HepG2 (cell line): ENCODE measurements at regions not wholly inside any gene's neighbourhood (a gene's known extent, or its start where the extent isn't known, plus 50 kb on each side); places are given as distances from the start of the nearest gene placed in this dataset.

Experiments used
- ATAC-seq: fragments of 200-7000 bp; cut with Tn5 transposase; 3 replicates; pipeline ENCODE4 v1.9.1; 2020; ENCODE audit warnings: mild to moderate bottlenecking, moderate library complexity
- BruUV-seq: library from RNA; stranded (reverse); fragments of 400-500 nt; replicated peaks from 2 replicates; lab custom pipeline; 2021; lab: Mats Ljungman, UMichigan
- CTCF ChIA-PET: fragments of 300-600 bp; formaldehyde crosslinking; extraction: SDS; loops from one replicate; lab custom pipeline; 2021; ENCODE audit warnings: low total read pairs, inconsistent platforms, low intra/inter-chr PET ratio; lab: Yijun Ruan, JAX
- POLR2A ChIA-PET: fragments of 350-600 bp; sonication (Branson Sonifier 250); formaldehyde crosslinking; loops from one replicate; lab custom pipeline; 2020; ENCODE audit warnings: antibody characterized with exemption, inconsistent platforms; lab: Yijun Ruan, JAX
- DNase-seq: peaks from one replicate; pipeline ENCODE4 v3.0.0-alpha.2; 2015; ENCODE audit warnings: low spot score
- FAIRE-seq: peaks from 3 replicates; lab custom pipeline; 2011; peaks lifted over from hg19 to GRCh38; lab: Jason Lieb, UNC
- H2AFZ ChIP-seq: one replicate; pipeline ENCODE4 v1.6.1; 2011; ENCODE audit warnings: low read length, inconsistent platforms
- H3K27ac ChIP-seq: fragments of 300-600 bp; 3 replicates; pipeline ENCODE4 v1.8.0; 2011; ENCODE audit warnings: mixed run types, mild to moderate bottlenecking, mixed read lengths, low read length, inconsistent platforms; ENCODE audit not compliant: insufficient read depth; ENCODE audit errors: extremely low read length
- H3K27me3 ChIP-seq, 2 experiments: fragments of 200-600 bp in 1 of 2; 2 replicates in 1 of 2; 3 replicates in 1 of 2; pipeline versions ENCODE4 v1.6.0 to v1.8.0; 2011; ENCODE audit warnings: low read length in 2 of 2, mild to moderate bottlenecking in 2 of 2, moderate library complexity in 2 of 2, inconsistent platforms in 1 of 2; ENCODE audit not compliant: insufficient read depth in 2 of 2, control insufficient read depth in 1 of 2
- H3K36me3 ChIP-seq, 2 experiments: fragments of 200-600 bp in 1 of 2; replicated peaks in 1 of 2; 2 replicates in 1 of 2; 3 replicates in 1 of 2; pipeline versions ENCODE4 v1.5.1 to v1.8.0; 2011; ENCODE audit warnings: low read length in 2 of 2, inconsistent platforms in 1 of 2; ENCODE audit not compliant: insufficient read depth in 2 of 2, control insufficient read depth in 1 of 2
- H3K4me1 ChIP-seq: 2 replicates; pipeline ENCODE4 v1.5.1; 2012; ENCODE audit warnings: low read length, inconsistent platforms; ENCODE audit not compliant: insufficient read depth
- H3K4me2 ChIP-seq: 2 replicates; pipeline ENCODE4 v1.6.0; 2011; ENCODE audit warnings: low read depth, low read length, inconsistent platforms
- H3K4me3 ChIP-seq, 3 experiments: fragments of 200-600 bp in 1 of 3; sonication (generic), shearing (Covaris generic) in 1 of 3; replicated peaks in 1 of 3; 2 replicates each; pipeline ENCODE4 v1.5.1; 2011 to 2016; ENCODE audit warnings: low read length in 3 of 3, inconsistent platforms in 2 of 3, low read depth in 2 of 3, mild to moderate bottlenecking in 2 of 3, control low read depth in 1 of 3, mixed read lengths in 1 of 3; ENCODE audit not compliant: insufficient read depth in 1 of 3
- H3K79me2 ChIP-seq: one replicate; pipeline ENCODE4 v1.6.1; 2011; ENCODE audit warnings: low read length, inconsistent platforms; ENCODE audit not compliant: insufficient read depth
- H3K9ac ChIP-seq: 2 replicates; pipeline ENCODE4 v1.6.0; 2011; ENCODE audit warnings: mild to moderate bottlenecking, low read depth, low read length, inconsistent platforms; ENCODE audit not compliant: insufficient read depth
- H3K9me3 ChIP-seq: 2 replicates; pipeline ENCODE4 v1.5.1; 2012; ENCODE audit warnings: mild to moderate bottlenecking, low read length
- H4K20me1 ChIP-seq: 2 replicates; pipeline ENCODE4 v1.6.0; 2011; ENCODE audit warnings: inconsistent platforms, mild to moderate bottlenecking, low read length, moderate library complexity; ENCODE audit not compliant: insufficient read depth
- GABPB1 ChIP-seq: IDR thresholded peaks from 2 replicates; pipeline ENCODE4 v1.6.1; 2016; ENCODE audit warnings: mild to moderate bottlenecking, missing genetic modification reagents, moderate library complexity, missing compliant biosample characterization
- HNF4G ChIP-seq, 2 experiments: sonication (generic) in 1 of 2; formaldehyde crosslinking in 1 of 2; IDR thresholded peaks; 2 replicates each; pipeline versions ENCODE4 v1.4.0 to v1.6.1; 2011 to 2020; ENCODE audit warnings: borderline replicate concordance in 2 of 2, low read depth in 2 of 2, mild to moderate bottlenecking in 2 of 2, low read length in 1 of 2, missing genetic modification reagents in 1 of 2, moderate library complexity in 1 of 2
- HOXA9 ChIP-seq: sonication (generic); formaldehyde crosslinking; IDR thresholded peaks from 2 replicates; pipeline ENCODE4 v1.8.1; 2022; ENCODE audit warnings: missing genetic modification reagents, mild to moderate bottlenecking, moderate library complexity, borderline replicate concordance
- KDM5B ChIP-seq: sonication (generic); formaldehyde crosslinking; IDR thresholded peaks from 2 replicates; pipeline ENCODE4 v1.4.0; 2020; ENCODE audit warnings: missing genetic modification reagents, mild to moderate bottlenecking, borderline replicate concordance
- KLF15 ChIP-seq: sonication (generic); formaldehyde crosslinking; IDR thresholded peaks from 2 replicates; pipeline ENCODE4 v1.8.1; 2023; ENCODE audit warnings: borderline replicate concordance, mild to moderate bottlenecking, inconsistent platforms, missing genetic modification reagents, mixed read lengths
- MIXL1 ChIP-seq: IDR thresholded peaks from 2 replicates; pipeline ENCODE4 v1.6.1; 2016
- PCBP2 ChIP-seq: fragments of 200-400 bp; formaldehyde crosslinking; optimal IDR thresholded peaks from 2 replicates; pipeline ENCODE3; 2018; ENCODE audit warnings: low read length, low read depth; ENCODE audit not compliant: poor library complexity, severe bottlenecking
- PITX1 ChIP-seq: sonication (generic); formaldehyde crosslinking; IDR thresholded peaks from 2 replicates; pipeline ENCODE4 v1.5.1; 2020; ENCODE audit warnings: mild to moderate bottlenecking, missing genetic modification reagents
- TEAD2 ChIP-seq: sonication (generic); formaldehyde crosslinking; IDR thresholded peaks from 2 replicates; pipeline ENCODE4 v1.9.0; 2021; ENCODE audit warnings: missing genetic modification reagents
- ZBTB7B ChIP-seq: sonication (generic); formaldehyde crosslinking; IDR thresholded peaks from 2 replicates; pipeline ENCODE4 v1.4.0; 2020; ENCODE audit warnings: missing genetic modification reagents
- ZNF3 ChIP-seq: IDR thresholded peaks from 2 replicates; pipeline ENCODE4 v1.7.0; 2017; ENCODE audit warnings: inconsistent platforms
- ZNF816 ChIP-seq: sonication (generic); formaldehyde crosslinking; IDR thresholded peaks from 2 replicates; pipeline ENCODE4 v1.8.0; 2022; ENCODE audit warnings: missing genetic modification reagents, mild to moderate bottlenecking, borderline replicate concordance
- WGBS: methylation state at CpG from one replicate; pipeline ENCODE4 v1.1.6; 2017; ENCODE audit warnings: low lambda C conversion rate; 5-methylcytosine and 5-hydroxymethylcytosine counted together
- in situ Hi-C: cut with HindIII; loops from 2 replicates; pipeline ENCODE4 v1.10.0; 2017; ENCODE audit warnings: low pct_unique_long_range_greater_than_20kb; ENCODE audit not compliant: extremely low pct_ligation_motif_present
- intact Hi-C: fragments of 100-400 bp; cut with micrococcal nuclease; formaldehyde crosslinking; loops from one replicate; pipeline ENCODE4 v1.10.0; 2022; ENCODE audit not compliant: unreplicated experiment
- TF ChIP-seq, protein P1 (sequence below): IDR thresholded peaks from 2 replicates; pipeline ENCODE4 v1.6.1; 2016; ENCODE audit warnings: missing compliant biosample characterization, missing genetic modification reagents, borderline replicate concordance

- FAIRE-seq (no peak), DNase-seq (no peak), ATAC-seq (no peak)
- Histone ChIP-seq H3K27ac (no peak overlapping the region), H4K20me1 (no peaks in the 10 kb centered on the region), H3K36me3 (no peaks in the 10 kb centered on the region), H3K79me2 (no peaks in the 10 kb centered on the region), H3K4me2 (no peak overlapping the region), H3K9ac (no peak overlapping the region), H3K4me1 (no peaks in the 10 kb centered on the region), H2AFZ (no peak overlapping the region), H3K9me3 (peaks cover 73% of the 10 kb centered on the region), H3K27me3 (no peaks in the 10 kb centered on the region), H3K4me3 (no peak overlapping the region)
- POLR2A ChIA-PET: no interaction called here
- intact Hi-C loops: no loop called here
- no peak for TF ChIP-seq HOXA9
- TF ChIP-seq TEAD2 (CRISPR knock-in tag): no peak
- TF ChIP-seq HNF4G (IDR thresholded peaks at IDR 0.05; ENCODE audit: borderline replicate concordance, low read depth, low read length): no peak
- TF ChIP-seq HNF4G (CRISPR knock-in tag; IDR thresholded peaks at IDR 0.05; ENCODE audit: borderline replicate concordance, low read depth): no peak
- TF ChIP-seq, protein P1, sequence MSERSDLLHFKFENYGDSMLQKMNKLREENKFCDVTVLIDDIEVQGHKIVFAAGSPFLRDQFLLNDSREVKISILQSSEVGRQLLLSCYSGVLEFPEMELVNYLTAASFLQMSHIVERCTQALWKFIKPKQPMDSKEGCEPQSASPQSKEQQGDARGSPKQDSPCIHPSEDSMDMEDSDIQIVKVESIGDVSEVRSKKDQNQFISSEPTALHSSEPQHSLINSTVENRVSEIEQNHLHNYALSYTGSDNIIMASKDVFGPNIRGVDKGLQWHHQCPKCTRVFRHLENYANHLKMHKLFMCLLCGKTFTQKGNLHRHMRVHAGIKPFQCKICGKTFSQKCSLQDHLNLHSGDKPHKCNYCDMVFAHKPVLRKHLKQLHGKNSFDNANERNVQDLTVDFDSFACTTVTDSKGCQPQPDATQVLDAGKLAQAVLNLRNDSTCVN (CRISPR knock-in tag): no peak
- TF ChIP-seq ZNF816 (CRISPR knock-in tag): no peak
- TF ChIP-seq ZBTB7B: no peak
- no peak for TF ChIP-seq ZNF3
- no peak for TF ChIP-seq KLF15 (CRISPR knock-in tag)
- TF ChIP-seq MIXL1 (CRISPR knock-in tag): no peak
- no peak for TF ChIP-seq PCBP2
- no peak for TF ChIP-seq KDM5B
- no peak for TF ChIP-seq GABPB1 (CRISPR knock-in tag)
- TF ChIP-seq PITX1: no peak
- CTCF ChIA-PET: no interaction called here
- in situ Hi-C loops: no loop called here
- 37% methylated on average over 2 of the region's 2 CpGs for WGBS
- no TSS peak for BruUV-seq
Measured at GRCh38 chr21:25506261-25506660, 101.0 kb downstream of the MRPL39 start.
